HG03066 (cell line): ENCODE measurements at regions not wholly inside any gene's neighbourhood (a gene's known extent, or its start where the extent isn't known, plus 50 kb on each side); places are given as distances from the start of the nearest gene placed in this dataset.

ENCODE experiments used
- ATAC-seq: cut with Tn5 transposase; IDR thresholded peaks from one replicate; pipeline ENCODE4 v1.9.1; 2021; ENCODE audit warnings: low read depth; ENCODE audit not compliant: unreplicated experiment

- ATAC-seq: no peak
Measured at GRCh38 chr13:21949818-21950429, 279.1 kb downstream of the FGF9 start.

DNA sequence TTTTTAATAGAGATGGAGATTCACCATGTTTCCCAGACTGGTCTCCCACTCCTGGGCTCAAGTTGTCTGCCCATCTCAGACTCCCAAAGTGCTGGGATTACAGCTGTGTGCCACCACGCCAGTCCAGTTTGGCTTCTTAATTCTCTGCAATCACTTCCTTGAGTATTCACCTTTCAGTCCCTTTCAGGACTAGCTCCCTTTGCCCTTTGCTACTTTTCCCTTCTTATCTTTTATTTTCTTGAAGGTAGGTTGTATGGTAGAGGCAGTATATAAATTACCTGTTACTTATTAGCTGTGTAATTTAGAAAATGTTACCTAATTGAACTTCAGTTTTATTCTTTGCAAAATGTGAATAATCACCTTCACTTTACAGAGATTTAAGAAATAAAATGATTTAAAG lies 285.8 kb downstream of the FGF9 start:
- ATAC-seq: no peak

- ATAC-seq: no peak
Measured at GRCh38 chr13:21957833-21958232, 287.0 kb downstream of the FGF9 start.

- ATAC-seq: no peak
Measured at GRCh38 chr13:21960108-21960507, 289.2 kb downstream of the FGF9 start.

- ATAC-seq: no peak
Measured at GRCh38 chr13:21964686-21965085, 293.8 kb downstream of the FGF9 start.

GRCh38 chr13:21965095-21965494 lies 294.2 kb downstream of the FGF9 start:
- no peak for ATAC-seq

- ATAC-seq: no peak
Measured at GRCh38 chr13:21966014-21966413, 295.1 kb downstream of the FGF9 start.

- ATAC-seq: no peak
Measured at GRCh38 chr13:21967871-21968270, 297.0 kb downstream of the FGF9 start.

DNA sequence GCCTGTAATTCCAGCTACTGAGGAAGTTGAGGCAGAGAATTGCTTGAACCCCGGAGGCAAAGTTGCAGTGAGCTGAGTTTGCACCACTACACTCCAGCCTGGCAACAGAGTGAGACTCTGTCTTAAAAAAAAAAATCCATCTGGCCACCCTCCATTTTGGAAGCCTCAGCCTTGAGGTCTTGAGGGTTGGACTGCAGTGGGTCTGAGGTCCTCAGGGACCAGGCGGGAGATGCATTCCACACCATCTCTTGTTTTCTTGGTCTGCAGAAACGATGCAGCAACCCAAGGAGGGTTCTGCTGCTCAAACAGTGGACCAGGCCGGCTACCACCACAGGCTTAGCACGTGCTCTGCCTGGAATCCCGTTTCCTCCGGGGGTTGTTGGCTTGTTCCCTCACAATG lies 299.3 kb downstream of the FGF9 start:
- ATAC-seq: no peak

- ATAC-seq: no peak
Measured at GRCh38 chr13:21970918-21971317, 300.0 kb downstream of the FGF9 start.

DNA sequence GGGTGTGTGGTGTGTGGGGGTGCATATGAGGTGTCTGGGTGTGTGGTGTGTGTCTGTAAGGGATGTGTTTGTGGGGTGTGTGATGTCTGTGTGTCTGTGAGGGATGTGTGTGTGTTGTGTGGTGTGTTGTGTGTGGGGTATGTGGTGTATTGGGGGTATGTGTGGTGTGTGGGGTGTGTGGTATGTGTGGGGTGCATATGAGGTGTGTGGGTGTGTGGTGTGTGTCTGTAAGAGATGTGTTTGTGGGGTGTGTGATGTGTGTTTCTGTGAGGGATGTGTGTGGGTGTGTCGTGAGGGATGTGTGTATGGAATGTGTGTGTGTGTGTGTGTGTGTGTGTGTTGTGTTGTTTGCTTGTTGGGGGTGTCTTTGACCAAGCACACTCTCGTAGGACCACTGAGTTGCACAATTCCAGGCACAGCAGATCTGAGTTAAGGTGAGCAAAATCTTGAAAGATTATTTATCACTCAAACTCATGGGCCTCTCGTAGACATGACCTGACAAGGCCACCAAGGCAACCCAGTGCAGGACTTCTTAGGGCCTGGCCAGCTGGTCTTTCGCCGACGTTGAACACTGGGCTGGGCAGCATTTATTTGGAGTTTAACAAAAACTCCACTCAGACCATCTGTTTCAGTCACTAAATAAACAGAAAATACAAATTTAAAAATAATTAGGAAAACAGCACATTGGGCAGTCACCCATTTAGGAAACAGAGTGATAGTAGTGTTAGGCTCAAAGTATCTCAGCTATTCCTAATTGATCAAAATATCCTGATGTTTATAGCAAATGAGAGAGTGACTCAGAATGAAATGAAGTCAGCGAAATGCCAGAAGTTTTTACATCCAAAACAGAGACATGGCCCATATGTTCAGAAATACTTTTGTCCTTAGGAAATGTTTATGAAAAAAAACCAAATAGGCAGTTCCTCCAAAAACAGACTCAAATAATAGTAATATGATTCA lies 301.1 kb downstream of the FGF9 start:
- no peak for ATAC-seq

GRCh38 chr13:21973437-21974125 lies 302.7 kb downstream of the FGF9 start:
- no peak for ATAC-seq

- ATAC-seq: no peak
Measured at GRCh38 chr13:21974741-21975140, 303.9 kb downstream of the FGF9 start.

DNA sequence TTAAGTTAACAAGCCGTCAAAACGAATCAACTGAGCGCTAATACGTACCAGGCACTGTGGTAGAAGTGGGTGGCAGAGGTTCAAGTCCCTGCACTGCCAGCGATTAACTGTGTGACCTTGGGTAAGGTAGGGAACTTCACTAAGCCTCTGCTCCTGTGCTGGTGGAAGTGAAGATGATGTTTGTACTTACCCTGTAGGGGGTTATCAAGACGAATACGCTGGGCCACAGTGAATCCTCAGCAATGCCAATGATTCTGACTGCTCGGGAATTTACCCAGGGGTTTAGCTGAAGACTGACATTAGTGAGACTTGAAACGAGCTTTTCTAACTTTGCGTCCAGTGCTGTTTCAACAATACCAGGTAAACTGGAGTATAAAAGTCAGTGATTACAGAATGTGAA lies 305.3 kb downstream of the FGF9 start:
- ATAC-seq: no peak

- no peak for ATAC-seq
Measured at GRCh38 chr13:21979161-21979806, 308.4 kb downstream of the FGF9 start.

- no peak for ATAC-seq
Measured at GRCh38 chr13:21980049-21980448, 309.2 kb downstream of the FGF9 start.

DNA sequence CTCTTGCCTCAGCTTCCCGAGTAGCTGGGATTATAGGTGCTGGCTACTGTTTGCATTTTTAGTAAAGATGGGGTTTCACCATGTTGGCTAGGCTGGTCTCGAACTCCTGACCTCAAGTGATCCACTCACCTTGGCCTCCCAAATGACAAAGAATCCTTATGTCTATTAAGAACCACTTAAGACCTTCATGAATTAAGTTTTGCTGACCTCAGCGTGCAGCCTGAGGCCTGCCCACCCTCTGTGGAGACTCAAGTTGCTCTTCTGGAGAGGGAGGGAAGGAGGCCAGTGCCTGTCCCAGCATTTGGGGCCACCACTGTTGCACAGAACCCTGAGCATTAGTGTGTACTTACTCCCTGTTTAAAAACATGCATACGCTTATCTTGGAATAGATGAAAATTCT lies 313.3 kb downstream of the FGF9 start:
- ATAC-seq: no peak

- no peak for ATAC-seq
Measured at GRCh38 chr13:21986602-21987001, 315.7 kb downstream of the FGF9 start.

GRCh38 chr13:21987793-21988192 lies 316.9 kb downstream of the FGF9 start:
- no peak for ATAC-seq

DNA sequence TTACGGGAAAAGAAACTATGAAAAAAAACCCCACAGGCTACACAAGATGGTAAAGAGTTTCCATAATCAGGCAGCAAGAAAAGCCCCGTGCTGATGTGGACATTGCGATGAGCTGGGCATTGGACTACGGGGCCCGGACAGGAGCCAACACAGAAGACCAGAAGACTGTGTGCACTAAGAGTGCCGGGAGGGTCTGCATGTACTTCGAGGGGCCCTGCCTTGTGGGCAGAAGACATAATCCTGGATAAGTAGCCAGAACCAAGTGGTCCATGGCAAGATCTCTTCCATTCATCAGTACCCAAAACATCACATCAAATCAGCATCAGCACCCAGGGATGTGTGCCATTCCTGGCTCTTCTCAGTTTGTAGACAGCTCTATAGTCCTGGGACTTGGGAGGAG lies 317.8 kb downstream of the FGF9 start:
- ATAC-seq: no peak

DNA sequence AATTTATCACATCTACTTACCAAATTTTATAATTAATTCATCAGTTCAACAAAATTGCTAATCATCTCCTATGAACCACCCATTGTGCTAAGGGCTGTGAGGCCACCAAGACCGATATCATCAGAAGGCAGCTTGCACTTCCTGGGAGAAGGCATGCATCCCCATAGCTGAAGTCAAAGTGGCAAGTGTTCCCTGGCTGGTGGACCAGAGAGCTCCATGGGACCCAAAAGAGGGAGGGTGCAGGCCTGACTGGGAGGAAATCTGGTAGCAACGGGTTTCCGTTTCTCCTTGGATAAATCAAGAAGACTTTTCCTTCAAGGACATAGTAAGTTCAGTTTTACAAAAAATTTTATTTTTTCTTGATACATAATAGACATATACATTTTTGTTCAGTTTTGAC lies 325.2 kb downstream of the FGF9 start:
- no peak for ATAC-seq
